ENCODE measurements at regions not wholly inside any gene's neighbourhood (a gene's known extent, or its start where the extent isn't known, plus 50 kb on each side); places are given as distances from the start of the nearest gene placed in this dataset.

DNA sequence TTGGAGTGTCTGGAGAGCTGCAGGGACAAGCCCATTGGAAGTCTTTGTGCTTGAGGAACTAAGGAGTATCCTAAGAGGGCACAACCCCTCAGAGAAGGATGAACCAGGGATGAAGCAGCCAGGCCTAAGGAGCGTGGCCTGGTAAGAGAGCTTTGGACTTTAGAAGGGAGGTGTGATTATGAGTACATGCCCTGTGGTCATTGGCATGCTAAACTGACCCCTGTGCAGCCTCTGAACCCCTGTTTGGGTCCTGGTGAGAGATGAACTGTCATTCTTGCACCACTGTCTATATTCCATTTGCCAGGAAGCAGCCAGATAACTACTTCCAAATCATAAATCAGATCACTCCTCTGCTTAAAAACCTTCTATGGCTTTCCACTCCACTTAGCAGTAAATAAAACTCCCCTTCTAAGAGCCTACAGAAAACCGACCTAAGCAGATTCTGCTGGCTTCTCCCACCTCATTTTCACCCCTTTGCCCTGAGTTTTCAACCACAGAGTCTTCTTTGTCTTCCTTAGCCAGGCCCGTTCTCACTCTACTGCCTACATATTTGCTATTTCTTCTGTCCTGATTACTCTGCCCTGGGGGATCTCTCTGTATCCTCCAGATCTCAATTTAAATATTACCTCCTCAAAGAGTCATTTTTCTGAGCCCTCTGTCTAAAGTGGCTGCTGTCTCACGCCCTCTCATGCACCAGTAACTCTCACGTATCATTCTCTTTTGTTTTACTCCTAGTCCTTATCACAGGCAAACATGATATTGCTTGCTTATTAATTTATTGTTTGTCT is 56.7 kb downstream of the MID1IP1 start:
- TF ChIP-seq, protein P1, sequence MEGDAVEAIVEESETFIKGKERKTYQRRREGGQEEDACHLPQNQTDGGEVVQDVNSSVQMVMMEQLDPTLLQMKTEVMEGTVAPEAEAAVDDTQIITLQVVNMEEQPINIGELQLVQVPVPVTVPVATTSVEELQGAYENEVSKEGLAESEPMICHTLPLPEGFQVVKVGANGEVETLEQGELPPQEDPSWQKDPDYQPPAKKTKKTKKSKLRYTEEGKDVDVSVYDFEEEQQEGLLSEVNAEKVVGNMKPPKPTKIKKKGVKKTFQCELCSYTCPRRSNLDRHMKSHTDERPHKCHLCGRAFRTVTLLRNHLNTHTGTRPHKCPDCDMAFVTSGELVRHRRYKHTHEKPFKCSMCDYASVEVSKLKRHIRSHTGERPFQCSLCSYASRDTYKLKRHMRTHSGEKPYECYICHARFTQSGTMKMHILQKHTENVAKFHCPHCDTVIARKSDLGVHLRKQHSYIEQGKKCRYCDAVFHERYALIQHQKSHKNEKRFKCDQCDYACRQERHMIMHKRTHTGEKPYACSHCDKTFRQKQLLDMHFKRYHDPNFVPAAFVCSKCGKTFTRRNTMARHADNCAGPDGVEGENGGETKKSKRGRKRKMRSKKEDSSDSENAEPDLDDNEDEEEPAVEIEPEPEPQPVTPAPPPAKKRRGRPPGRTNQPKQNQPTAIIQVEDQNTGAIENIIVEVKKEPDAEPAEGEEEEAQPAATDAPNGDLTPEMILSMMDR (IDR thresholded peaks at IDR 0.05), result no peak
- no peak for TF ChIP-seq POLR2A (IDR thresholded peaks at IDR 0.05)

All from thyroid gland (tissue), 4 donors.